Mesothelial cell of epicardium (in vitro differentiated cells): ENCODE measurements at regions not wholly inside any gene's neighbourhood (a gene's known extent, or its start where the extent isn't known, plus 50 kb on each side); places are given as distances from the start of the nearest gene placed in this dataset.
"Not testable (repeated sequence)": the region's sequence is repeated elsewhere in the genome, so short reads cannot be mapped to it uniquely, and the experiment has no call there.

Source experiments
- DNase-seq, 2 experiments: peaks; one replicate each; pipeline ENCODE4 v3.0.0; 2021; ENCODE audit warnings: low spot score in 2 of 2; ENCODE audit not compliant: unreplicated experiment in 2 of 2
- H3K27ac Mint-ChIP-seq: 2 replicates; pipeline ENCODE4 v1.8.0; 2021; ENCODE audit warnings: mixed read lengths
- H3K27me3 Mint-ChIP-seq: 2 replicates; pipeline ENCODE4 v1.8.0; 2021; ENCODE audit warnings: low read depth, mixed read lengths
- H3K36me3 Mint-ChIP-seq: 2 replicates; pipeline ENCODE4 v1.8.0; 2021; ENCODE audit warnings: mixed read lengths
- H3K4me1 Mint-ChIP-seq: 2 replicates; pipeline ENCODE4 v1.8.0; 2021; ENCODE audit warnings: mixed read lengths
- H3K4me3 Mint-ChIP-seq: 2 replicates; pipeline ENCODE4 v1.8.0; 2021; ENCODE audit warnings: mild to moderate bottlenecking, moderate library complexity, mixed read lengths
- H3K9me3 Mint-ChIP-seq: 2 replicates; pipeline ENCODE4 v1.8.0; 2021; ENCODE audit warnings: mixed read lengths
- TF ChIP-seq, protein P1 (sequence below): fragments of 200-600 bp; sonication (generic); IDR thresholded peaks from one replicate; pipeline ENCODE4 v1.5.0; 2021; ENCODE audit warnings: antibody characterized with exemption; ENCODE audit not compliant: unreplicated experiment

DNA sequence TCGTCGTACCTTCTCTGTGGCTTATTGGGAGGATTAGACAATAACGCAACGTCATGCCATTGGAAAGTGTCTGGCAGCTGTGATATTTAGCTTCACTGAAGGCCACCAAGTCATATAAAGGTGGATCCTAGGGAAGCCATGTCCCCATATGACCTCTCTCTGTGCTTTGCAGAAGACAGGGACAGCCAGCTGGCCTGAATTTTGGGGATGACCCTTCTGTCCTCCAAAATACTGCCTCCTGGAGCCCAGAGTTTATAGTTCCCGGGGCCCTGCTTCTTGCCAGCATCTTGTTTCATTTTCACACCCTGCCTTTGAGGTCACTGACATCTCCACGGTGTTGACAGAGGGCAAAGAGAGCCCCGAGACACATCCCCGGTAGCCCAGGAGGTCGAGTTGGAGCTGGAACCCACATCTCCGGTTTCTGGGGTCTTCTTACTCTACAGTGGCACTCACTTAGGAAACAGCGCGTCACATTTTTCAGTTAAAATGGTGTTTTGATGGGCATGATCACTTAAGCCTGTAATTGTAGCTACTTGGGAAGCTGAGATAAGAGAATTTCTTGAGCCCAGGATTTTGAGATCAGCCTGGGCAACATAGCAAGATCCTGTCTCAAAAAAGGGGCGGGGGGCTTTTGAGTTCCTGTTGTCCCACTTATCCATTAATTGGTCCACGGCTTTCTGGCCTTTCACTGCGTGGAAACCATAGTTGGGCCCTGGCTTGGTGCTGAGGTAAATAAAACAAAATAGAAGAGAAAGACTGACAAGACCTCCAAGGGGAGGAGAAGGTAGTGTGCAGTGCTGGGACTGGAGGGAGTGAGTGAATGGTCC, 101.1 kb downstream of the DDX1 start:
- H3K27me3 Mint-ChIP-seq = no peaks in the 10 kb centered on the region
- H3K4me1 Mint-ChIP-seq = peaks cover 5% of the 10 kb centered on the region
- no peak for DNase-seq
- TF ChIP-seq, protein P1, sequence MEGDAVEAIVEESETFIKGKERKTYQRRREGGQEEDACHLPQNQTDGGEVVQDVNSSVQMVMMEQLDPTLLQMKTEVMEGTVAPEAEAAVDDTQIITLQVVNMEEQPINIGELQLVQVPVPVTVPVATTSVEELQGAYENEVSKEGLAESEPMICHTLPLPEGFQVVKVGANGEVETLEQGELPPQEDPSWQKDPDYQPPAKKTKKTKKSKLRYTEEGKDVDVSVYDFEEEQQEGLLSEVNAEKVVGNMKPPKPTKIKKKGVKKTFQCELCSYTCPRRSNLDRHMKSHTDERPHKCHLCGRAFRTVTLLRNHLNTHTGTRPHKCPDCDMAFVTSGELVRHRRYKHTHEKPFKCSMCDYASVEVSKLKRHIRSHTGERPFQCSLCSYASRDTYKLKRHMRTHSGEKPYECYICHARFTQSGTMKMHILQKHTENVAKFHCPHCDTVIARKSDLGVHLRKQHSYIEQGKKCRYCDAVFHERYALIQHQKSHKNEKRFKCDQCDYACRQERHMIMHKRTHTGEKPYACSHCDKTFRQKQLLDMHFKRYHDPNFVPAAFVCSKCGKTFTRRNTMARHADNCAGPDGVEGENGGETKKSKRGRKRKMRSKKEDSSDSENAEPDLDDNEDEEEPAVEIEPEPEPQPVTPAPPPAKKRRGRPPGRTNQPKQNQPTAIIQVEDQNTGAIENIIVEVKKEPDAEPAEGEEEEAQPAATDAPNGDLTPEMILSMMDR = no peak
- no peak overlapping the region for H3K4me3 Mint-ChIP-seq
- H3K27ac Mint-ChIP-seq = no peak overlapping the region
- peaks cover 5% of the 10 kb centered on the region for H3K9me3 Mint-ChIP-seq
- H3K36me3 Mint-ChIP-seq = no peaks in the 10 kb centered on the region

DNA sequence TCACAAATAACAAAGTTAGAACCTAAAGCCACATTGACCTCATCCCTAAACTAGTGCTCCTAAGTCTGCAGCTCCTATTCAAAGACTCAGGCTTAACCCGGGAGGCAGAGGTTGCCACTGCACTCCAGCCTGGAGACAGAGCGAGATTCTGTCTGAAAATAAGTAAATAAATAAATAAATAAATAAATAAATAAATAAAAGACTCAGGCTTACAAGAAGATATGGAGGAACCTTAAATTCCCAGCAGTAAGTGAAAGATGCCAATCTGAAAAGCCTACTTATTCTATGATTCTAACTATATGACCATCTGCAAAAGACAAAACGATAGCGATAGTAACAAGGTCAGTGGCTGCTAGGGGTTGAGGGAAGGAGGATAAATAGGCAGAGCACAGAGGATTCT, 101.7 kb downstream of the DDX1 start:
- Mint-ChIP-seq H3K9me3 (peaks cover 5% of the 10 kb centered on the region), H3K27me3 (no peaks in the 10 kb centered on the region), H3K27ac (no peak overlapping the region), H3K4me1 (peaks cover 5% of the 10 kb centered on the region), H3K4me3 (no peak overlapping the region), H3K36me3 (no peaks in the 10 kb centered on the region)
- TF ChIP-seq, protein P1 = no peak
- no peak for DNase-seq

DNA sequence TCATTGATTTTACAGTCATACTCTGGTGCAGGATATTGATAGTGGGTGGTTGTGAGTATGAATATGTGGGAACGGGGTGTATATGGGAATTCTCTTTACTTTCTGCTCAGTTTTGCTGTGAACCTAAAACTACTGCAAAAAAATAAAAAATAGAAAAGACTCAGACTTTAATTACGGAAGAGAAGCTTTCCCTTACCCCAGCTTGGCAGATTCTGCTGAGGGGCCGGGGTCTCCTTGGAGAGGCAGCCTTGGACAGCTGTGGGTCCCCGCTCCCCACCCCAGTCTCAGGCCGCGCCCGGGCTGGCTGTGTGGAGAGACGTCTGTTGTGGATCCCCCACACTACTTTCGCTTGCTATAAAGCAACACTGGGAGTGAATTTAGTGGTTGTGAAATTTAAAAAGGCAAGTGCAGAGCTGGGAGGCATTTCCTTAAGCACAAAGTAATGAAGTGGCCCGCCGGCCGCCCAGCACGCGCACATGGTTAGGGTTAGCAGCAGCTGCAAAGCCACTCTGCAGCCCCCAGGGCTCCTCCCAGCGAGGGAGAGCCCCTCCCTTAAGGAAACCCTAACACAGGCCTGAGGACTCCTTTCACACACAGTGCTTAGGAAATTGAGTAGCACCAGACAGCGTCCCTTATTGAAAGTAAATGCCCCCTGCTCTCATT, 102.4 kb downstream of the DDX1 start:
- Mint-ChIP-seq H3K36me3 (no peaks in the 10 kb centered on the region), H3K27me3 (no peaks in the 10 kb centered on the region), H3K9me3 (peaks cover 5% of the 10 kb centered on the region), H3K27ac (no peak overlapping the region), H3K4me1 (peaks cover 5% of the 10 kb centered on the region), H3K4me3 (no peak overlapping the region)
- DNase-seq = no peak
- TF ChIP-seq, protein P1 = no peak

DNA sequence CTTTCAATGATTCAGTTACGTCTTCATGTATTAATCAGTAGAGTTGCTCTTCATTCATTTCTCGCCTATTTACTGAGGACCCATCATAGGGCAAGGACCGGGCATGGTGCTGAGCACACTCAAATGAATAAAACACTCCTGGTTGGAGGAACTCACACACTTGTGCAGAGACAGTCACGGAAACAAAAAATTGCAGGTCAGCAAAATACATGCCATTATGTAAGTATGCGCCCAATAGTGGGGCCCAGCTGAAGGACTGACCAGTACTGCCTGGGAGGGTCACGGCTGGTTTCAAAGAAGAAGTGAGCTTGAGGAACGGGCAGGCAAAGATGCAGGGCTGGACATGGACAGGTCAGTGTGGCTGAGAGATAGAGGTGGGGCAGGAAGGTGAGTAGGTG, 102.9 kb downstream of the DDX1 start:
- Mint-ChIP-seq H3K27ac (no peak overlapping the region), H3K4me1 (peaks cover 3% of the 10 kb centered on the region), H3K36me3 (no peaks in the 10 kb centered on the region), H3K4me3 (no peak overlapping the region), H3K9me3 (peaks cover 5% of the 10 kb centered on the region), H3K27me3 (no peaks in the 10 kb centered on the region)
- TF ChIP-seq, protein P1 = no peak
- DNase-seq = no peak

DNA sequence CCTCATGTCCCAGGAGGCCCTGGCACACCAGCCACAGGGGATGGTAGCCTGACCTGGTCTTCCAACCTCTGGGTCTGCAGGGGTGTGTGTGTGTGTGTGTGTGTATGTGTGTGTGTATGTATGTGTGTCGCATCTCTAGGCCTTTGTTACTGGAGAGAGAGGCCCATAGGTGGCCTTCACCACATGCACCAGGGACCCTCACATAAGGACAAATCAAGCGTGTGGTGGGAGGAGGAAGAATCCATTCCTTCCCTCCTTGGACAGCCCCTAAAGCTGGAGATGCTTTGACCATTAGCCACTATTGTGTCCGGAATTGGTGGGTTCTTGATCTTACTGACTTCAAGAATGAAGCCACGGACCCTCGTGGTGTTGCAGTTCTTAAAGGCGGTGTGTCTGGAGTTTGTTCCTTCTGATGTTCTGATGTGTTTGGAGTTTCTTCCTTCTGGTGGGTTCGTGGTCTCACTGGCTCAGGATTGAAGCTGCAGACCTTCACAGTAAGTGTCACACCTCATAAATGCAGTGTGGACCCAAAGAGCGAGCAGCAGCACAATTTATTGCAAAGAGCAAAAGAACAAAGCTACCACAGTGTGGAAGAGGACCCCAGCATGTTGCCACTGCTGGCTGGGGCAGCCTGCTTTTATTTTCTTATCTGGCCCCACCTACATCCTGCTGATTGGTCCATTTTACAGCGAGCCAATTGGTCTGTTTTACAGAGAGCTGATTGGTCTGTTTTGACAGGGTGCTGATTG, 104.1 kb downstream of the DDX1 start:
- H3K36me3 Mint-ChIP-seq = no peaks in the 10 kb centered on the region
- H3K4me3 Mint-ChIP-seq = no peak overlapping the region
- no peak for DNase-seq
- H3K27ac Mint-ChIP-seq = no peak overlapping the region
- peaks cover 5% of the 10 kb centered on the region for H3K9me3 Mint-ChIP-seq
- TF ChIP-seq, protein P1 = no peak
- H3K27me3 Mint-ChIP-seq = no peaks in the 10 kb centered on the region
- H3K4me1 Mint-ChIP-seq = peaks cover 1% of the 10 kb centered on the region

DNA sequence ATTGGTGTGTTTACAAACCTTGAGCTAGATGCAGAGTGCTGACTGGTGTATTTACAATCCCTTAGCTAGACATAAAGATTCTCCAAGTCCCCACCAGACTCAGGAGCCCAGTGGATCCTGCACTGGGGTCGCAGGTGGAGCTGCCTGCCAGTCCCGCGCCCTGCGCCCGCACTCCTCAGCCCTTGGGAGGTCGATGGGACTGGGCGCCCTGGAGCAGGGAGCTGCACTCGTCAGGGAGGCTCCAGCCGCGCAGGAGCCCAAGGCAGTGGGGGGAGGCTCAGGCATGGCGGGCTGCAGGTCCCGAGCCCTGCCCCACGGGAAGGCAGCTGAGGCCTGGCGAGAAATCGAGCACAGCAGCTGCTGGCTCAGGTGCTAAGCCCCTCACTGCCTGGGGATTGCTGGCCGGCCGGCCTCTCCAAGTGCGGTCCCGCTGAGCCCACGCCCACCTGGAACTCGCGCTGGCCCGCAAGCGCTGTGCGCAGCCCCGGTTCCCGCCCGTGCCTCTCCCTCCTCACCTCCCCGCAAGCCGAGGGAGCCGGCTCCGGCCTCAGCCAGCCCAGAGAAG, 105.0 kb downstream of the DDX1 start:
- not testable (repeated sequence) for H3K4me1 Mint-ChIP-seq, H3K4me3 Mint-ChIP-seq, H3K27ac Mint-ChIP-seq, H3K27me3 Mint-ChIP-seq, DNase-seq, H3K36me3 Mint-ChIP-seq, H3K9me3 Mint-ChIP-seq
